HG03066 (cell line): ENCODE measurements at regions not wholly inside any gene's neighbourhood (a gene's known extent, or its start where the extent isn't known, plus 50 kb on each side); places are given as distances from the start of the nearest gene placed in this dataset.

Source experiments
- ATAC-seq: cut with Tn5 transposase; IDR thresholded peaks from one replicate; pipeline ENCODE4 v1.9.1; 2021; ENCODE audit warnings: low read depth; ENCODE audit not compliant: unreplicated experiment

DNA sequence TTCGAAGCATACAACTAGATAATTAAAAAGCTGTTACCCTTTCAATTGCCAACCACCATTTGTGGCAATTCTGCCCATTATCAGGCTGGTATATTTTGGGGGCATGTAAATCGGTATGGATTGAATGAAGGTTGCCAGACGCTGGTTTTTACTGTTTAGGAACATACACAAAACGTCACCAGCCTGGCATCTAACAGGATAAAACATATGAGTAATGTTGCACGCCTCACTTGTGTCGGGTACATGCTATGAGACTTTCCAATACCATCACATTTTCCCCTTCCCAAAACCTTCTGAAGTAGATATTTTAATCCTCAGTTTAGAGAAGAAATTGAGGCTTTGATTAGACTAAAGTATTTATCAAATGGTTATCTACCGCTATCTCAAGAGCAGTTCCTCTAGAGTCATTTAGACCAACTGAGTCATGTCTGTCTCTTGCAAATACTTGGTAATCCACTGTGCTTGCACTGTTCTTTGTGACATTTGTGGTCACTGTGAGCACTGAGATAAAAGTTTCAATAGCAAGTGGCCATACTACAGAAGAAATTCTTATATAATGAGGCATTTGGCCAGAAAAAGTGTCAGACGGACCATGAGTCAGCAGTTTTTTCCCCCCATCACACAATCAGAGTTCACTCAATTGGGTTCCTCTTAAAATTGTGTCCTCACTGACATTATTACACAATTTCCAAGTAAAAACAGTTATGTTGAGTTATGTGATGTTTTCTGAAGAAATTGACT lies 498.7 kb downstream of the NXPH1 start:
- ATAC-seq = no peak

- ATAC-seq = no peak
Observed at GRCh38 chr7:8932751-8933150, 499.3 kb downstream of the NXPH1 start.

- ATAC-seq = no peak
Observed at GRCh38 chr7:8937204-8937603, 503.8 kb downstream of the NXPH1 start.

DNA sequence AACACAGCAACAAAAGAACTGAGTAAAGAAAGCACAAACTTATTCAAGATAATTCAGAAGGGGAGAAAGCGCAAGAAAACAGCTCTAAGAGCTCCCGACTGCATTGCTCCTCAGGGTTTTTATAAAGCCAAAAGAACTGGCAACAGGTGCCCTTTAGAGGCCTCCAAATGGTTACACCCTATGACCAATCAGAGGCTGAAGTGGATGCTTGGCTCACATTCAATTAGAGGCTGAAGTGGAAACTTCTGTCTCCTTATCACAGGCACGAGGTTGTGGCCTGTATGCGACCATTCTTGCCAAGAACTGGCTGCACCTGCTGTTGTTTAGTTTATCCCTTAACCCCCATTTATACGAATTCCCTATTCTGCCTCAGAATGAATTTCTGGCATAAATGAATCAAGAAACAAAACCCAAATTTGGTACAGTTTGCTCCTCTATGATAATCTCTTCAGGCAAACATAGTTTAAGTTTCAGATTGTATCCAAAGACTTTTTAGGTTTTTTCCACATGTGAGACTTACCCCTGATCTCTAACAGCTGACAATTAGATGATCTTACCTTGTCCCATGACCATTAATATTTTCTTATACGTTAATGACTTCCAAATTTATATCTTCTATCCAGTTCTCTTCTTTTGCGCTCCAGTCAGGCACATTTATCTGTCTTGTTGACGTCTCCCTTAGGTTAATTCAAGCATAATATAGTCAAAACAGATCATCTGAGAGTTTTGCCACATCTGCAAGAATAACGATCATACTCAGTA lies 504.8 kb downstream of the NXPH1 start:
- ATAC-seq = no peak

GRCh38 chr7:8939446-8939845 lies 506.0 kb downstream of the NXPH1 start:
- no peak for ATAC-seq

DNA sequence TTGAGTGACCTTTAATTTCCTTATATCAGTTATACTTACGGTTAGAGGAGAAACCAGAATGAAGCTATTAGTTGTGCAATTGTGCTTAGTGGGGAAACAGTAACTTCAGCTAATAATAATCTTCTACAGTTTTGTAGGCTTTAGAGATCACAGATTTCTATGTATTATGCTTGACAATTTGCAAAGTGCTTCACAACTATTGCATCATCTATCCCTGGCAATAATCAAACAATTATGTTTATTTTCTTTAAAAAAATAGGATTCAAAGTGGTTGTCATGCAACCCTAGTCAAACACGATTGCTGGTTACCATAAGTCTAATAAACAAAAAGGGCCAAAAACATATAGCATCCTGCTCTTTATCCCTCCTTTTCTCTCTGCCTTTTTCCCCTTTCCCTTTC lies 530.3 kb downstream of the NXPH1 start:
- ATAC-seq = no peak

- ATAC-seq = no peak
Observed at GRCh38 chr7:8965177-8965576, 531.8 kb downstream of the NXPH1 start.

DNA sequence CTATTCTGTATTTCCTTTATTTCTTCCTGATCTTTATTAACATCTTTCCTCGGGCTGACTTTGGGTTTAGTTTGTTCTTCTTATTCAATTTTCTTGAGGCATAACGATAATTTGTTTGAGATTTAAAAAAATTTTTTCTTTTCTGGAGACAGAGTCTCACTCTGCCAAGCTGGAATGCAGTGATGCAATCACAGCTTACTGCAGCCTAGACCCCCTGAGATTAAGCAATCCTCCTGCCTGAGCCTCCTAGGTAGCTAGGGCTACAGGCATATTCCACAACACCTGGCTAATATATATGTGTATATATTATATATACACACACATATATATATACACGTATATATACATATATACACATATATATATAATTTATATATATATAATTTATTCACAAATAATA lies 540.2 kb downstream of the NXPH1 start:
- ATAC-seq = no peak

- ATAC-seq = no peak
Observed at GRCh38 chr7:8975681-8976080, 542.3 kb downstream of the NXPH1 start.

- ATAC-seq = no peak
Observed at GRCh38 chr7:8982338-8982992, 549.1 kb downstream of the NXPH1 start.

GRCh38 chr7:8985255-8985654 lies 551.8 kb downstream of the NXPH1 start:
- ATAC-seq = no peak

DNA sequence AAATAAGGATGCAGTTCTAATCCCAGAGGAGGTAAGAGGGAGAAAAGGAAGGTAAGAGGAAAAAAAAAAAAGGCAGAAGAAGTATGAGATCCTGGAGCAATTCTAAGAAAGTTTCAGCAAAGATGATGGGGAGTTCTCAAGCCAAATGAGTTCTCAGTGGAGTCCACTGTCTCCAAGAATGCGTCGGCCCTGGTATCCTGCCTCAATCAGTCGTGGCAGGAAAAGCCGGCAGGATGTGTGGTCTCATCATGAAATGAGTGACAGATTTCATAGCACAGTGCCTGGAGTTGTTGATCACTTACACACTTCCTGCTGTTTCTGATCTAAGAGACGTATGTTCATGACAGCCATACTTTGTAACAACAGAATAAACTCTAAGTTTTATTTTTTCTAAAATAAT lies 554.9 kb downstream of the NXPH1 start:
- no peak for ATAC-seq

- no peak for ATAC-seq
Observed at GRCh38 chr7:8991159-8991558, 557.8 kb downstream of the NXPH1 start.

- ATAC-seq = no peak
Observed at GRCh38 chr7:8998762-8999161, 565.4 kb downstream of the NXPH1 start.

GRCh38 chr7:9013940-9014339 lies 580.5 kb downstream of the NXPH1 start:
- no peak for ATAC-seq

DNA sequence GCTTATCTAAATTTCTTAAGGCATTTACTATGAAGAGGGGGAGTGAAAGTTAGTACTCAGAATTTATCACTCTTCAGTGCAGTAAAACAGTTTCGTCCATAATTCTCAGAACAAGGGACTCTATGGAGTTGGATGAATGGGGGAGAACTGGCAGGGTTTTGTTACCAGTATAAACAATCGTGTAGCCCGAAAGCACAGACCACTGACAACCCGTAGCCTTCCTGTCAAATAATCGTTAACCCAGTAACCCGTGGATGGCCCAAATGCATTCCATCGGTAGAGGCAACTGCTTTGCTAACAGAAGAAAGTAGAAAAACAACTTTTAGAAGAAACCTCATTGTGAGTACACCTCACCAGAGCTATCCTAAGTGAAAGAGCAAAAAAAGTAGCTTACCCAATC lies 583.9 kb downstream of the NXPH1 start:
- ATAC-seq = no peak

DNA sequence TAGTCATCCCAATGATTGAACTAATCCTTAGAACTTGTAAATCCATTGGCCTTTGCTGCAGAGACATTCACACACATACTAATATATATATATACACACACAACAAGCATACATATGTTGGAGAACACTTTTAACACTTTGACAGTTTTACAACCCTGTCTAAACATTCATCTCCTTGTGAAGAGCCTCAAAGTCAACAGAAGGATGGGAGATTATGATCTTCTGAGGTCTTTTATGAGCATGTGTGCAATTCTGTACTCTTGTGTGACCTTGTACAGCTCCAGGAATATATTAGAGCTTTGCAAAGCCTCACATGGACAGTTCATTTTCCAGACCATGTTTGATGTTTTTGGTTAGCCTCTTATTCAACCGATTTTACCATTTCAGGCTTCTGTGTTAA lies 589.0 kb downstream of the NXPH1 start:
- no peak for ATAC-seq

DNA sequence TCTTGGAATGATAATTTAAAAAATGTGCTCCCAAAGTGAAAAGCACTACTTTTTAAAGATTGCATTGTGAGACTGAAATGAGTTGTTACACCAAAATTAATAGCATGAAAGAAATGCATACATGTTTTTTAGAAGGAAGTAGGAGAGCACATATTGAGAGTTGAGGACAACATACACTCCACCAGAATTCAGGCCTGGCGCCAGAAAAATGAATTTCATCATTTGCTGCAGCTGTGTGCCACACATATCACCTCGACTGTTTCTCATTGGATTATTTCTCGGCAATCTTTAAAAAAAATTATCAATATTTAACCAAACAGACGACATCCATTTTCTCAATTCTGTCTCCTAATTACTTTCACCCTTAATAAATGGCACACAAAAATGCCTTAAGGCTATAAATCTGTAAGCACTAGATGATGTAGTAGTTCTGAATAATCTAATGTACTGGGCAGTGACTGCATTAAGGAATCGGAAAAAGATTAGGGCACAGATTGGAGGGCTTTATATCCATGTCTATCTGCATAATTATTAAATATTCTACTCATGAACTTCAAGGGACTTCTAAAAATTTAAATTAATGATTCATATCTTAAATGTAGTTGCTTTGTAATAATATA lies 590.4 kb downstream of the NXPH1 start:
- no peak for ATAC-seq

GRCh38 chr7:9026121-9026520 lies 592.7 kb downstream of the NXPH1 start:
- ATAC-seq = no peak

- ATAC-seq = no peak
Observed at GRCh38 chr7:9028012-9028411, 594.6 kb downstream of the NXPH1 start.
